ENCODE measurements at regions not wholly inside any gene's neighbourhood (a gene's known extent, or its start where the extent isn't known, plus 50 kb on each side); places are given as distances from the start of the nearest gene placed in this dataset.

GRCh38 chr21:27269644-27270043 lies 302.8 kb upstream of the ADAMTS5 start:
- TF ChIP-seq CTCF (IDR thresholded peaks at IDR 0.05), result no peak
- no peak for TF ChIP-seq POLR2A (IDR thresholded peaks at IDR 0.05)
